ENCODE measurements at regions not wholly inside any gene's neighbourhood (a gene's known extent, or its start where the extent isn't known, plus 50 kb on each side); places are given as distances from the start of the nearest gene placed in this dataset.

DNA sequence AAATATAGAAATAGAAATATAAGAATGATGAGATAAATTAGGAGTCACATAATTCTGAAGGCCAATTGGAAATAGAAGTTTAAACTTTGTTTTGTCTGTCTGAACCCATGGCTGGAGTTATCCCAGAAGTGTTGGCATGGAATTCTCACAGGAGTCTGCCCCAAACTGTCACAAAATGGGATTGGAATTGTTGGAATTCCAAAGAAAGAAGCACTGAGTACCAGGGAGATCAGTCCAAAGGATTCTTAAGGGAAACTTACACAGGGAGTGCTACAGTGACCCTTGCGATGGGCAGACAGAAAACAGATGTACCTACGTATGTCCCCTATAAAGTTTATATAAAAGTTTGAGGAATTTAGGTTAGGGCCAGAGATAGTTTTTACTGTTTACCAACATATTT is 1607.7 kb downstream of the ARAP2 start:
- H3K4me1 ChIP-seq (replicated peaks in 1 of 2): no peaks in the 10 kb centered on the region
- no peak overlapping the region for H3K4me3 ChIP-seq
- H3K36me3 ChIP-seq (replicated peaks in 1 of 2): no peaks in the 10 kb centered on the region
- TF ChIP-seq, protein P1, sequence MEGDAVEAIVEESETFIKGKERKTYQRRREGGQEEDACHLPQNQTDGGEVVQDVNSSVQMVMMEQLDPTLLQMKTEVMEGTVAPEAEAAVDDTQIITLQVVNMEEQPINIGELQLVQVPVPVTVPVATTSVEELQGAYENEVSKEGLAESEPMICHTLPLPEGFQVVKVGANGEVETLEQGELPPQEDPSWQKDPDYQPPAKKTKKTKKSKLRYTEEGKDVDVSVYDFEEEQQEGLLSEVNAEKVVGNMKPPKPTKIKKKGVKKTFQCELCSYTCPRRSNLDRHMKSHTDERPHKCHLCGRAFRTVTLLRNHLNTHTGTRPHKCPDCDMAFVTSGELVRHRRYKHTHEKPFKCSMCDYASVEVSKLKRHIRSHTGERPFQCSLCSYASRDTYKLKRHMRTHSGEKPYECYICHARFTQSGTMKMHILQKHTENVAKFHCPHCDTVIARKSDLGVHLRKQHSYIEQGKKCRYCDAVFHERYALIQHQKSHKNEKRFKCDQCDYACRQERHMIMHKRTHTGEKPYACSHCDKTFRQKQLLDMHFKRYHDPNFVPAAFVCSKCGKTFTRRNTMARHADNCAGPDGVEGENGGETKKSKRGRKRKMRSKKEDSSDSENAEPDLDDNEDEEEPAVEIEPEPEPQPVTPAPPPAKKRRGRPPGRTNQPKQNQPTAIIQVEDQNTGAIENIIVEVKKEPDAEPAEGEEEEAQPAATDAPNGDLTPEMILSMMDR (IDR thresholded peaks at IDR 0.05): no peak
- no peak for TF ChIP-seq POLR2A (IDR thresholded peaks at IDR 0.05)
- no peaks in the 10 kb centered on the region for H3K27me3 ChIP-seq
- intact Hi-C loops (cut with DNase I): no loop called here
- H3K9me3 ChIP-seq (replicated peaks in 1 of 3): no peaks in the 10 kb centered on the region
- no peak overlapping the region for H3K27ac ChIP-seq
- 78 to 84% (median 81%) methylated on average over 2 of the region's 2 CpGs for WGBS, 4 donors
- DNase-seq: no peak

GRCh38 chr4:34643476-34643875 is 1600.8 kb downstream of the ARAP2 start:
- intact Hi-C loops (cut with DNase I): no loop called here

DNA sequence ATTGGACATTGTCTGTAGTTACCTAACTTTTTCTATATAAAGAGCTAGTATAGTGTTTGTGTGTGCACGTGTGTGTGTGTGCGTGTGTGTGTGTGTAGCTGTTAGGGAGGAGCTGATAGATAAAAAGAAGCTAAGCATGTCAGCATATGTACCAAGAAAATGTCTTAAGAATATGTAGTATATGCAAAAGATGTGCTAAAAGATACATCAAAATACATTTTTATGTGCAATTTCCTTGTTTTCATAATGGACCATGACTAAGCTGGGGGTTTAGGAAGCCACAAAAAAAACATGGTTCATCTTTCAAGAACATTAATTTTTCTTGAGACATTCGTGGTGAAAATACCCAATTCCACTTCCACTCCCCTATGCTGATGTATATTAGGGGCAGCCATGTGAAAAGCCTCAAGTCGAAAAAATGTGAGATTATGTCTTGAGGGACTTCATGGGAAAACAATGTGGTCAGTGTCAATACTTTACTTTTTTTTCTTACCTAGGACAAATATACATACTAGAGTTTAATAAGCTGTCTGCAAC is 1599.7 kb downstream of the ARAP2 start:
- no peak for DNase-seq
- 65 to 70% (median 67%) methylated on average over 4 of the region's 4 CpGs for WGBS, 4 donors
- TF ChIP-seq, protein P1 (IDR thresholded peaks at IDR 0.05): no peak
- Histone ChIP-seq H3K27me3 (no peaks in the 10 kb centered on the region), H3K27ac (no peak overlapping the region), H3K4me1 (replicated peaks in 1 of 2) (no peaks in the 10 kb centered on the region), H3K36me3 (replicated peaks in 1 of 2) (no peaks in the 10 kb centered on the region), H3K4me3 (no peak overlapping the region), H3K9me3 (replicated peaks in 1 of 3) (no peaks in the 10 kb centered on the region)
- intact Hi-C loops (cut with DNase I): no loop called here

More at GRCh38 chr4:34643476-34643875, 1600.8 kb downstream of the ARAP2 start:
- Histone ChIP-seq H3K9me3 (replicated peaks in 1 of 3) (no peaks in the 10 kb centered on the region), H3K4me3 (no peak overlapping the region), H3K36me3 (replicated peaks in 1 of 2) (no peaks in the 10 kb centered on the region), H3K27ac (no peak overlapping the region), H3K27me3 (no peaks in the 10 kb centered on the region), H3K4me1 (replicated peaks in 1 of 2) (no peaks in the 10 kb centered on the region)
- WGBS, 4 donors: 52 to 63% (median 56%) methylated on average over 1 of the region's 1 CpG
- no peak for TF ChIP-seq POLR2A (IDR thresholded peaks at IDR 0.05)
- TF ChIP-seq, protein P1 (IDR thresholded peaks at IDR 0.05): no peak
- no peak for DNase-seq

GRCh38 chr4:34649716-34650115 is 1594.6 kb downstream of the ARAP2 start:
- TF ChIP-seq, protein P1 (IDR thresholded peaks at IDR 0.05): no peak
- TF ChIP-seq POLR2A (IDR thresholded peaks at IDR 0.05): no peak
- Histone ChIP-seq H3K36me3 (replicated peaks in 1 of 2) (no peaks in the 10 kb centered on the region), H3K4me1 (replicated peaks in 1 of 2) (no peaks in the 10 kb centered on the region), H3K27me3 (no peaks in the 10 kb centered on the region), H3K27ac (no peak overlapping the region), H3K9me3 (replicated peaks in 1 of 3) (no peaks in the 10 kb centered on the region), H3K4me3 (no peak overlapping the region)
- intact Hi-C loops (cut with DNase I): no loop called here
- DNase-seq: no peak

All from adrenal gland (tissue), 9 donors.